ENCODE measurements at regions not wholly inside any gene's neighbourhood (a gene's known extent, or its start where the extent isn't known, plus 50 kb on each side); places are given as distances from the start of the nearest gene placed in this dataset.

DNA sequence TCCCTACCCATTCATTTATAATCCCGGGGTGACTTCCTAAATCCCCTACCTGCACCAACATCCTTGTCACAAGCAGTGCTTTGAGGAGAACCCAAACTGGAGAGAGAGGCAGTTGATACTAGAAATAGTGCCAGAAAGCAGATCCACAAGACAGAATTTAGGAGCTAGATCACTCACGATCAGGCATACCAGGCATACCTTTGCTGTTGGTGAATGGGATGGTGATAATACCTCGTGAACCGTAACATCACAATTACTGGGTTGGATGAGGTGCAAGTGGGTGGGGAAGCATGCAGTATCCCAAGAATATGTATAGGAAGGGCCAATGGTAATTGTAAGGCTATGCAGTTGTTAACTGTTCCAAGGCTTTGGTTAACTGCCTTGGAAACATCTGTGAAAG is 129.3 kb downstream of the TMA16 start:
- no peak for DNase-seq

GRCh38 chr4:163624727-163625126 is 130.2 kb downstream of the TMA16 start:
- DNase-seq, result no peak

- DNase-seq, result no peak
Measured at GRCh38 chr4:163631288-163631687, 136.8 kb downstream of the TMA16 start.

DNA sequence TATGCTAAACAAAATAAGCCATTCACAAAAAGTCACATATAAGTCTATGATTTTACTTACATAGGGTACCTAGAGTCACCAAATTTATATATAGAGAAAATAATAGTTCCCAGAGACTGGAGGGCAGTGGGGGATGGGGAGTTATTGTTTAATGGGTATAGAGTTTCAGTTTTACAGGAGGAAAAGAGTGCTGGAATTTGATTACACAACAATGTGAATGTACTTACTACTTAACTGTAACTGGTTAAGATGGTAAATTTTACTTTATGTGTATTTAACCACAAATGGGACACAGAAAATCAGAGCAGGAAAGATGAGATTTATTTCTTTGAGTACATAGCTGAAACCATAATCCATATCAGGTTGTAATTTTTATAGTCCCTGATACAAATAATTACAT is 144.4 kb downstream of the TMA16 start:
- no peak for DNase-seq

DNA sequence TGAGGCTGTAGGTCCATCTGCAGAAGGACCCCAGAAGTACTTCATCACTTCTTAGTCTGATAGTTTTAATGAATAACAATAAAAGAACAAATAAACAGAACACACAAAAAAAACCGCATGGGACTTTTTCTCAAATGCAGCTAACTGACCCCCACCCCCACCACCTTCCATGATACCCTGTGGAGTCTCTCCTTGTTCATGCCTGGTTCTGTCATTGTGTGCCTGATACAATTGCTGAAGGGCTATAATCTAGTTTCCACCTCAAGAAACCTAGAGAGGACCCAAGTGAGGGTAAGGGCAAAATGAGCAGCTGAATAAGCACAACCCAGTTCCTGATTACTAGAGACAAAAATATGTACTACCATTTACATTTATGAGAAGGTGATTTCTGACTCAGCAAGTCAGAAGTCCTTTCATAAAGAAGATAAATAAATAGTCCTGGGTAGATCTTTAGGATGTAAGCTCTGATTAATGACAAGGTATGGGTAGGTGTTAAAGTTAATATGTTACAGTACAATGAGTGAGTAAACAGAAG is 155.1 kb downstream of the TMA16 start:
- no peak for DNase-seq

- DNase-seq, result peak; percentile 66
Measured at GRCh38 chr4:163651761-163652160, 157.3 kb downstream of the TMA16 start.

DNA sequence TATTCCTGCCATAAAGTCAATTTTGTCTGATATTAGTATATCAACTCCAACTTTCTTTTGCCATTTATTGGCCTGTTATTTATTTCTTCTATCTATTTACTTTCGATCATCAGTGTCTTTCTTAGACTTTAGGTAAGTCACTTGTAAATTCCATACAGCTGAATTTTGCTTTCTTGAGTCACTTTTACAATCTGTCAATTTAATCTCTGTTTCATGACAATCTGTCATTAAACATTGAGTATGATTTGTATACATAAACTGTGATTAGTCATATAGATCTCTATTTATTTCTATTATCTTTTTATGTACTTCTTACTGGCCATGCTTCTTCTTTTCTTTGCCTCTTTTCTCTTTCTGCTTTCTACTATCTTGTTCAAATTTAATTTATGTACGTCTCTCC is 160.1 kb downstream of the TMA16 start:
- DNase-seq, result no peak

- no peak for DNase-seq
Measured at GRCh38 chr4:163660636-163661035, 166.1 kb downstream of the TMA16 start.

- no peak for DNase-seq
Measured at GRCh38 chr4:163662768-163663167, 168.3 kb downstream of the TMA16 start.

DNA sequence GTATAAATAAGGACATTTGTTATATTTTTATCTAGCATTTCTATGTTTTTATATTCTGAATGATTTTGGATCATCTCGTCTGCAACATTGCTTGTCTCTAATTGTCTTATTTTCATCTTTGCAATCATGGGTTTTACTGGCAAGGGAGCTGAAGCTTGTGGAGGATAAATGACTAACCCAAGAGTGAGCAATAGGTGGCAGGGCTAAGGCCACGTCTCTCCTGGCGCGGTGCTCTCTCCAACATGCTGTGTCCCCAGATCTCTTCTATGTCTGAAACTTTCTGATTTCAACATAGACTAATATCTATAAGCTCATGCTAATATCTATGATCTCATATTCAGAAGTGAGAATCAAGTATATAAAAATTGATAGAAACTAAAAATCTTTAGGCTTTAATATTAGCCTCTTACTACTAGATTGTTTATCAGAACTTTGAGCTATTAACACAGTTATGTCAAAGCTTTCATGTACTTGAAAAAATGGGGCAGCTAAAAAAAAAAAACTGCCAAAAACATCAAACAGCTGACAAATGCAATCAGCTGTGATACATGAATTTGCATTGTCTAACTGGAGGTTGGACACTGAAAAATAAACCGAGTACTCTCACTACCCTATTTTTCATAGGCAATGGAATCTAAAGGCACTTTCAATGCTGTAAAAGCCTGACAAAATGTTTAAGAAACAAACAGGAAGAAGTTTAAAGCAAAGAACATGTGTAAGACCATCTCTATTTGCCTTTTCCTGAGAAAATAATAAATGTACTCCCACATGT is 169.2 kb downstream of the TMA16 start:
- no peak for DNase-seq

DNA sequence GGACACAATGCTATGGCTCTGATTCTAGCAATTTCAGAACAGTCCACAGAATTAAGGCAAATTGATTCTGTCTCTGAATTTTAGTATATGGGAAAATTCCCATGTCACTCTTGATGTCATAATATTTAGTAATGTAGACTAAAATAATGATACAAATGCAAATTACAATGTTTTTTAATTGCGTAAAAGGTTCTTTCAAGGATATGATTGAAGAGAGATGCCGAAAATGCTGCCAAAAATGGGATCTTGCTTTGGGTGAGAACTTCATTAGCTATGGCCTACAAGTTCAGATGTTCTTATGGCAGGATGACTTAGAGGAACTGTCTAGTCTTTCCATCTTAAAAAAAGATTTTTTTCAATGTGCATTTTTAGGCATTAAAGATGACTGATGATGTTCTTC is 170.6 kb downstream of the TMA16 start:
- DNase-seq, result no peak

DNA sequence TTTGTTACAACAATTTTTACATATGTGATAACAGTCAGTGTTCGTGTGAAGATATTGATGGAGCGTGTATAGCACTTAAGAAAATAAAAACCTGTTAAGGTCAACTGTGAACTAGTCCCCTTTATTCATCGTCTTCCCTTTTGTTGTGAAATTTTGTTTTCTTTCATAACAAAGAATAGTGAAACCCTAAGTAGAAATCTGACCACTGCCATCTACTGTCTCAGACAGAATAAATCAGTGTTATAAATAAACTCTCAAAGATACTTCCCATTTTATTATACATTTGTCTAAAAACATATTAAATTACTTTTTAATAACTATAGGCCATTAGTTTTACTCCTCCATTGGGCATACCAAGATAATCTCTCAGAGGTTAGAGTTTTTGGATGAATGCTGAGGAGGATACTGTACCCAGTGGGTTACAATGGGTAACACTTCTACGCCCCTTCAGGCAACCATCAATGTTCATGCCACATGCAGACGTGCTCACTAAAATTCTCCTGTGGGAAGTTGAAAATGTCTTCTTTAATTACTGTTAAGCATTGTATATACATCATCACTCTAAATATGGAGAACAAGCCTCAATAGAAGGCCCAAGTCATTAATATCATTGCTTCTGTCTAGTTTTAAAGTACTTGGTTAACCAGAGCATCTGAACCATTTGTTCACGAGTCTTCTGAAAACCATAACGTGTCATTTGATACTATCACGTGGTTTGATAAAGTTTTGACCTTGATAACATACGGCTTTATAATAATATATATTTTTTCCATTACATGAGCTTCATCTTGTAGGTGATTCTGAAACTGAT is 171.2 kb downstream of the TMA16 start:
- DNase-seq, result peak; percentile 21

DNA sequence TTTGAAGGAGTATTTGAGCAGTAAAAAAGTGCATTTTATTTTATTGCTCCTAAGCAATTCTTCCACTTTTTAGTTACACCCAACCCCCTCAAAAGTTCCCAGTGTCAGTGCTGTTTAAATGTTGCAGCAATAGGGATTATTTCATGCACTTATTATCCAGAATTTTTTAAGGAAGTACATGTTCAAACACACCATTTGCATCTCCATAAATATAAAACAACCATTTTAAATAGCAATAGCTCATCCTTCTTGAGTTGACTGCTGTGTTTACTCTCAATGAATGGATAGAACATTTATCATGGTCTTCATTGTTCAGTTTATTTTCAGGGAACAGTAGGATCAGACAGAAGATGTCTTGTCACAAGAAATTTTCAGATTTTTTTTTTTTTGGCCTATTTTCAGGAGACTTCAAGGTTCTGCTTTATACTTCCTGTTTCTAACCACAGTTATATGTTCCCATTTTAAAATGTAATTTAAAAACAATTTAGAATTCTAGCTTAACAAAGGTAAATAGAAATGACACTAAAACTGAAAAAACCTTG is 171.9 kb downstream of the TMA16 start:
- DNase-seq, result peak; percentile 66

DNA sequence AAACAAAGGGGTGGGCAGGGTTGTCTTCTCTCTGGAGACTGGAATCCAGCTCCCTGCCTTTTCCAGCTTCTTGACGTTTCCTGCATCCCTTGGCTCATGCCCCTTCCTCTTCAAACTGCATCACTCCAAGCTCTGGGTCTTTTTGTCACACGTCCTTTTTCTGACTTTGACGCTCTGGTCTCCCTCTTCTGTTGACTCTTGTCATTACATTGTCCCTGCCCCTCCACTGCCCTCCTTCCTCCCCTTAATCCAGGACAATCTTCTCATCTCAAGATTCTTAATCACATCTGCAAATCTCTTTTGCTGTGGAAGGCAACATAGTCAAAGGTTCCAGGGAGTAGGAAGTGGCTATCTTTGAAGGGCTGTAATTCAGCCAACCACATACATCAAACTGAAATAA is 178.3 kb downstream of the TMA16 start:
- no peak for DNase-seq

GRCh38 chr4:163673848-163674697 is 179.6 kb downstream of the TMA16 start:
- DNase-seq, result peak; percentile 65

- peak; percentile 12 for DNase-seq
Measured at GRCh38 chr4:163679189-163679588, 184.7 kb downstream of the TMA16 start.

- no peak for DNase-seq
Measured at GRCh38 chr4:163680386-163681098, 186.1 kb downstream of the TMA16 start.

DNA sequence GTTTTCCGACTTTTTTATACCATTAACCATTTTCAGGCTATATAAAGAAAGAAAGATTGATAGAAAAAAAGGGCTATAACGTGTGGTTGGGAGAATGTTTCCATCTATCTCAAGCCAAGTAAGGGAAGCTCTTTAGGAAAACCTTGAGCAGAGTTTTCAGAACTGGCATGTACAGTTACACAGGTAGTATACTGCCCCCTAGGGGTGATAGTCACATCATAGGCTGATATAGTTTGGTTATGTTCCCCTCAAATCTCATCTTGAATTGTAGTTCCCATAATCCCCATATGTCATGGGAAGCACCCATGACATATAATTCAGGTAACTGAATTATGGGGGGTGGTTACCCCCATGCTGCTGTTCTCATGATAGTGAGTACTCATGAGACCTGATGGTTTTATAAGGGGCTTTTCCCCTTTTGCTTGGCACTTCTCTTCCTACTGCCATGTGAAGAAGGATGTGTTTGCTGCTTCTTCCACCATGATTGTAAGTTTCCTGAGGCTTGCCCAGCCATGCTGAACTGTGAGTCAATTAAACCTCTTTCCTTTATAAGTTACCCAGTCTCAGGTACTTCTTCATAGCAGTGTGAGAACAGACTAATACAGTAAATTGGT is 186.8 kb downstream of the TMA16 start:
- DNase-seq, result peak; percentile 80

DNA sequence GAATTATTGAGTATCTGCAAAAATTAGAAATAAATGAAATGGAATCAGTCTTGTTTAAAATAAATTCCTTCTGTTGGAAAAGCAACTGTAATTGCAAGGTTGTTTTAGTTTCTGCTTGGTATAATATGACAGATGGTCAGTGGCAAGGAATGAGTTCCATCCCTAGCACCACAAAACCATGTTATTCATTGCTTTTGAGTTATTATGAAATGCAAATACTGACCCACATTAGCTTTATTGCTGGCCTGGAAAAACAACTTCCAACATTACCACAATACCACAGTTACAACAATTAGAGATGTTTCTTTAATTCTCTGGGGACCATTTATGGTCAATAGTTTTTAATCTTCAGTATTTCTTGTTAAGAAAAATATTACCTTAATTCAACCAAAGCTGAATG is 194.4 kb downstream of the TMA16 start:
- DNase-seq, result no peak

GRCh38 chr4:163693211-163693610 is 198.7 kb downstream of the TMA16 start:
- no peak for DNase-seq

GRCh38 chr4:163693776-163694175 is 199.3 kb downstream of the TMA16 start:
- DNase-seq, result no peak

DNA sequence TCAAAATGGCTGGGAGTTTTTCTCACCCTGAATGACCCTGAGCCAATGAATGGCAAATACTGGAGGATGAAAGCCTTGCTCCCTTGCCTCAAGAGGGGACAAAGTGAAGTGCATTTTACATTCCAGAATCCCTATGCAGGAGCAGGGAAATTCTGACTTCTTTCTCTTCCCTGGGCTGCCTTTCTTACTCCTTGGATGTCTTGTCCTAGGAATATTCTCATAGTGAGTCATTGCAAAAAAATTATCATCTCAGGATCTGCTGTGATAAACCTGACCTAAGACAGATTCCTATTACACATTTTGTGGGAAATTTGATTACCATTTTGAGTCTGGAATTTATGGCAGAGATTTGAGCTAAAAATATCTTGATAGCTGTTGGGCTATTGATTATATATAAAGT is 199.9 kb downstream of the TMA16 start:
- DNase-seq, result no peak

Measured in OCI-M1 (cell line).